ENCODE measurements at regions not wholly inside any gene's neighbourhood (a gene's known extent, or its start where the extent isn't known, plus 50 kb on each side); places are given as distances from the start of the nearest gene placed in this dataset.

DNA sequence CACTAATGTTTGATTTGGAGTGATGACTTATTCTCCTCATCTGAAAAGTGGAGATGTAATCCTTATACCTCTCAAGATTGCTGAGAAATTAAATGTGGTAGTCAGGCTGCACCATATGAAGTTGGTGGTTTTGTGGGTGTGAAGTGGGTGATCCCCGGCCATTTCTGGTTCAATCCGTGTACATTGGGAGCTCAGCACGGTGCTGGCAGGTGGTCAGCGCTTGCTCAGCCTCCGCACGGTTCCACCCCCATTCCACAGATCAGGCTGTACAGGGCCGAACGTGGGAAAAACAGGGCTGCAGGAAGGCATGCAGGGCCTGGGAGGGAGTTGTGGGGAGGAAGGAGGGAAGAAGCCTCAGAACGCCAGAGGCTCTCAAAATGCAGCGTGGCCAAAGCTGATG lies 198.3 kb downstream of the INO80D start:
- Histone ChIP-seq H3K79me2 (ENCODE audit: control insufficient read depth, insufficient read depth, low read length) (no peaks in the 10 kb centered on the region), H2AFZ (ENCODE audit: low read depth, low read length) (no peak overlapping the region), H3K27ac (ENCODE audit: insufficient read depth, low read depth, low read length) (no peak overlapping the region), H3K9me3 (replicated peaks; ENCODE audit: control insufficient read depth, insufficient read depth, low read length) (no peaks in the 10 kb centered on the region), H3K36me3 (ENCODE audit: control insufficient read depth in 2 of 2, extremely low read depth in 1 of 2, insufficient read depth in 2 of 2, low read length in 2 of 2) (no peaks in the 10 kb centered on the region), H3K9ac (replicated peaks; ENCODE audit: extremely low read depth, insufficient read depth, low read length) (no peak overlapping the region), H3K4me1 (ENCODE audit: control insufficient read depth, extremely low read depth, insufficient read depth, low read length) (peaks cover 5% of the 10 kb centered on the region), H4K20me1 (replicated peaks; ENCODE audit: control insufficient read depth, extremely low read depth, insufficient read depth, low read length) (no peaks in the 10 kb centered on the region), H3K4me2 (ENCODE audit: insufficient read depth, low read length) (no peak overlapping the region), H3K4me3 (replicated peaks in 1 of 3; ENCODE audit: insufficient read depth in 1 of 3, low read depth in 1 of 3, low read length in 3 of 3) (no peak overlapping the region), H3K27me3 (ENCODE audit: control insufficient read depth in 2 of 2, insufficient read depth in 2 of 2, low read length in 2 of 2) (no peaks in the 10 kb centered on the region), H3K9me1 (replicated peaks; ENCODE audit: control insufficient read depth, extremely low read depth, insufficient read depth, low read length) (no peaks in the 10 kb centered on the region)
- BruUV-seq (replicated peaks), result no TSS peak
- dilution Hi-C loops (cut with MboI; ENCODE audit: extremely low pct_ligation_motif_present, low sequenced_read_pairs) (no loop called here), intact Hi-C loops (cut with micrococcal nuclease) (loop anchor here (5.0 kb wide), 1 partner anchor 1860 kb away; no protein-coding TSS in a partner anchor)
- CTCF ChIA-PET, result interaction anchor here (1.3 to 2.2 kb wide), 2 partner anchors 38 to 1742 kb away, joined by 4 to 9 read pairs; no protein-coding TSS in a partner anchor
- no peak for TF ChIP-seq POLR2AphosphoS5 (IDR thresholded peaks at IDR 0.05; ENCODE audit: insufficient read depth, low read depth, low read length)
- no peak for TF ChIP-seq EZH2 (IDR thresholded peaks at IDR 0.05; ENCODE audit: borderline replicate concordance, low read depth, low read length, severe bottlenecking)
- no peak for TF ChIP-seq POLR2A (IDR thresholded peaks at IDR 0.05; ENCODE audit: low read depth, low read length)
- TF ChIP-seq, protein P1, sequence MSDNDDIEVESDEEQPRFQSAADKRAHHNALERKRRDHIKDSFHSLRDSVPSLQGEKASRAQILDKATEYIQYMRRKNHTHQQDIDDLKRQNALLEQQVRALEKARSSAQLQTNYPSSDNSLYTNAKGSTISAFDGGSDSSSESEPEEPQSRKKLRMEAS (IDR thresholded peaks at IDR 0.05; ENCODE audit: insufficient read depth, insufficient read length), result no peak
- TF ChIP-seq MYC (IDR thresholded peaks at IDR 0.05; ENCODE audit: low read depth, low read length), result no peak
- TF ChIP-seq GATA2 (IDR thresholded peaks at IDR 0.05; ENCODE audit: insufficient read depth, insufficient read length, low read depth, low read length), result no peak
- TF ChIP-seq JUN (IDR thresholded peaks at IDR 0.05; ENCODE audit: borderline replicate concordance, insufficient read depth, insufficient read length, low read depth), result no peak
- no peak for TF ChIP-seq FOS (IDR thresholded peaks at IDR 0.05; ENCODE audit: borderline replicate concordance, insufficient read depth, low read length)
- TF ChIP-seq, protein P2, sequence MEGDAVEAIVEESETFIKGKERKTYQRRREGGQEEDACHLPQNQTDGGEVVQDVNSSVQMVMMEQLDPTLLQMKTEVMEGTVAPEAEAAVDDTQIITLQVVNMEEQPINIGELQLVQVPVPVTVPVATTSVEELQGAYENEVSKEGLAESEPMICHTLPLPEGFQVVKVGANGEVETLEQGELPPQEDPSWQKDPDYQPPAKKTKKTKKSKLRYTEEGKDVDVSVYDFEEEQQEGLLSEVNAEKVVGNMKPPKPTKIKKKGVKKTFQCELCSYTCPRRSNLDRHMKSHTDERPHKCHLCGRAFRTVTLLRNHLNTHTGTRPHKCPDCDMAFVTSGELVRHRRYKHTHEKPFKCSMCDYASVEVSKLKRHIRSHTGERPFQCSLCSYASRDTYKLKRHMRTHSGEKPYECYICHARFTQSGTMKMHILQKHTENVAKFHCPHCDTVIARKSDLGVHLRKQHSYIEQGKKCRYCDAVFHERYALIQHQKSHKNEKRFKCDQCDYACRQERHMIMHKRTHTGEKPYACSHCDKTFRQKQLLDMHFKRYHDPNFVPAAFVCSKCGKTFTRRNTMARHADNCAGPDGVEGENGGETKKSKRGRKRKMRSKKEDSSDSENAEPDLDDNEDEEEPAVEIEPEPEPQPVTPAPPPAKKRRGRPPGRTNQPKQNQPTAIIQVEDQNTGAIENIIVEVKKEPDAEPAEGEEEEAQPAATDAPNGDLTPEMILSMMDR (IDR thresholded peaks at IDR 0.05; ENCODE audit: extremely low read depth in 1 of 2, insufficient read depth in 1 of 2, low read depth in 1 of 2, low read length in 2 of 2), result no peak
- DNase-seq (ENCODE audit: low read depth, low spot score), result no peak
- POLR2A ChIA-PET, result no interaction called here
- no peak for FAIRE-seq

All from endothelial cell of umbilical vein (primary cell).